ENCODE measurements at regions not wholly inside any gene's neighbourhood (a gene's known extent, or its start where the extent isn't known, plus 50 kb on each side); places are given as distances from the start of the nearest gene placed in this dataset.

- Mint-ChIP-seq H3K36me3 (ENCODE audit: insufficient read depth, unreplicated experiment) (no peaks in the 10 kb centered on the region), H3K4me3 (ENCODE audit: unreplicated experiment) (no peak overlapping the region), H3K4me1 (ENCODE audit: insufficient read depth, unreplicated experiment) (no peaks in the 10 kb centered on the region), H3K27ac (ENCODE audit: low read depth, unreplicated experiment) (no peak overlapping the region), H3K27me3 (ENCODE audit: insufficient read depth, unreplicated experiment) (peaks cover 33% of the 10 kb centered on the region), H3K9me3 (ENCODE audit: unreplicated experiment) (peaks cover 11% of the 10 kb centered on the region)
- DNase-seq (ENCODE audit: unreplicated experiment) = no peak
- intact Hi-C loops (cut with micrococcal nuclease) = loop anchor here (5.0 kb wide), 1 partner anchor 35 kb away; no protein-coding TSS in a partner anchor
- CTCF ChIA-PET = no interaction called here
- POLR2A ChIA-PET = no interaction called here
- BruUV-seq (replicated peaks) = no TSS peak
- no peak for TF ChIP-seq CTCF (IDR thresholded peaks at IDR 0.05; ENCODE audit: unreplicated experiment)
Measured at GRCh38 chr2:103437161-103437560, 675.3 kb downstream of the TMEM182 start.

- POLR2A ChIA-PET = interaction anchor here (0.5 kb wide), 1 partner anchor 64 kb away, joined by 3 read pairs; no protein-coding TSS in a partner anchor
- H3K9me3 Mint-ChIP-seq (ENCODE audit: unreplicated experiment) = no peaks in the 10 kb centered on the region
Measured at GRCh38 chr2:103445347-103445746, 683.5 kb downstream of the TMEM182 start.

GRCh38 chr2:103448495-103448894, 686.7 kb downstream of the TMEM182 start:
- Mint-ChIP-seq H3K4me3 (ENCODE audit: unreplicated experiment) (no peak overlapping the region), H3K27ac (ENCODE audit: low read depth, unreplicated experiment) (no peak overlapping the region), H3K4me1 (ENCODE audit: insufficient read depth, unreplicated experiment) (no peaks in the 10 kb centered on the region), H3K27me3 (ENCODE audit: insufficient read depth, unreplicated experiment) (peaks cover 67% of the 10 kb centered on the region), H3K36me3 (ENCODE audit: insufficient read depth, unreplicated experiment) (no peaks in the 10 kb centered on the region), H3K9me3 (ENCODE audit: unreplicated experiment) (no peaks in the 10 kb centered on the region)
- intact Hi-C loops (cut with micrococcal nuclease) = no loop called here
- DNase-seq (ENCODE audit: unreplicated experiment) = no peak
- no peak for TF ChIP-seq CTCF (IDR thresholded peaks at IDR 0.05; ENCODE audit: unreplicated experiment)
- no TSS peak for BruUV-seq (replicated peaks)
- POLR2A ChIA-PET = no interaction called here
- CTCF ChIA-PET = no interaction called here

More at GRCh38 chr2:103445347-103445746, 683.5 kb downstream of the TMEM182 start:
- Mint-ChIP-seq H3K27me3 (ENCODE audit: insufficient read depth, unreplicated experiment) (peaks cover 89% of the 10 kb centered on the region), H3K36me3 (ENCODE audit: insufficient read depth, unreplicated experiment) (no peaks in the 10 kb centered on the region), H3K4me3 (ENCODE audit: unreplicated experiment) (no peak overlapping the region), H3K4me1 (ENCODE audit: insufficient read depth, unreplicated experiment) (no peaks in the 10 kb centered on the region), H3K27ac (ENCODE audit: low read depth, unreplicated experiment) (no peak overlapping the region)
- BruUV-seq (replicated peaks) = no TSS peak
- intact Hi-C loops (cut with micrococcal nuclease) = no loop called here
- no peak for TF ChIP-seq CTCF (IDR thresholded peaks at IDR 0.05; ENCODE audit: unreplicated experiment)
- CTCF ChIA-PET = no interaction called here
- DNase-seq (ENCODE audit: unreplicated experiment) = no peak

- BruUV-seq (replicated peaks) = no TSS peak
- Mint-ChIP-seq H3K27me3 (ENCODE audit: insufficient read depth, unreplicated experiment) (peaks cover 60% of the 10 kb centered on the region), H3K27ac (ENCODE audit: low read depth, unreplicated experiment) (no peak overlapping the region), H3K9me3 (ENCODE audit: unreplicated experiment) (no peaks in the 10 kb centered on the region), H3K4me3 (ENCODE audit: unreplicated experiment) (no peak overlapping the region), H3K4me1 (ENCODE audit: insufficient read depth, unreplicated experiment) (no peaks in the 10 kb centered on the region), H3K36me3 (ENCODE audit: insufficient read depth, unreplicated experiment) (no peaks in the 10 kb centered on the region)
- POLR2A ChIA-PET = no interaction called here
- no peak for DNase-seq (ENCODE audit: unreplicated experiment)
- intact Hi-C loops (cut with micrococcal nuclease) = no loop called here
- no peak for TF ChIP-seq CTCF (IDR thresholded peaks at IDR 0.05; ENCODE audit: unreplicated experiment)
- CTCF ChIA-PET = no interaction called here
Measured at GRCh38 chr2:103451283-103451682, 689.5 kb downstream of the TMEM182 start.

All from MCF 10A (cell line).